ENCODE measurements at regions not wholly inside any gene's neighbourhood (a gene's known extent, or its start where the extent isn't known, plus 50 kb on each side); places are given as distances from the start of the nearest gene placed in this dataset.

DNA sequence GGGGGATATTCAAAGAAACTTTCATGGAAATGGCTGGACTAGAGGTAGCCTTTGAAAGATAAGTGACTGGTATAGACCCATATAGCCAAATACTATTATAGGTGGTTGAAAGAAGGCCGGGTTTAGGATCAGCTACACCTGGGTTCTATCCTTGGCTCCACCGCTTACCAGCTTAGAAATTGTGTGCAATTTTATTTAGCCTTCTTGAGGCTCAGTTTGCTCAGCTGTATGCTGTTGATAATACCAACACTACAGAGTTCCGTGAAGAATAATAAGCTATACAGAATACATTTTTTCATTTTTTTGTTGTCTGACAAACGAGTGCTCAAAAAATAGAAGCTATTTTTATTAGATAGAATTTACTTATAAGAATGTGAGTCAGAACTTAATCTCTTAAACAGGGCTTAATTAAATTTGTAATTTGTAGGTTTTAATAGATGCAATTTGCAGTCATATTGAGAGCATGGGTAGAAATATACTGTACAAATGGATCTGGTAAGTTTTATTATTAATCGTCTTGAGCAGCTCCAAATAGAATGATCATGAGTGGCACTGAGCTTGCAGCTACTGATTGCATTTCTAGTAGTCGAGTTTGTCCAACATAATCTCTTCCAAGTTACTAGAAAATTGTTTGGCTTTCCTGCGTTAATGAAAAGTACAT, 164.3 kb upstream of the PHYHIPL start:
- H3K36me3 ChIP-seq (ENCODE audit: control insufficient read depth, insufficient read depth, low read length), result no peaks in the 10 kb centered on the region

DNA sequence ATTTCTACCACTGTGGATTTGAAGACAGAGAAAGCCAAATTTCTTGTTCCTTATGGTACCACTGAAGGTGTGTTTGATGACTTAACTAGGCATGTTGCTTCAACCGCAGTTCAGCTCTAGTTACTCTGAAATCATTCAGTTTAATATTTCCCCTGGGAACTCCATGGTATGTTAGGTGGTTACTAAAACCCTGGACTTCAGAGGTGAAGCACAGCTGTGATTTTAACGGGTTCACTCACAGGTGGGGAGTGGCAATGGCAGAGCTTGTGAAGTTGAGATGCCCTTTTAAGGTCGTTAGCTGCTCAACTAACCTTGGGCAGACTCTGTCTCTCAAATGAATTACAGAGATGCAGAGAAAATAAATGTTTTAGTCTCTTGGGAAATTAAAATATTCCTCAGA, 163.6 kb upstream of the PHYHIPL start:
- no peaks in the 10 kb centered on the region for H3K27me3 ChIP-seq (replicated peaks; ENCODE audit: control insufficient read depth, insufficient read depth, low read length)

More for the DNA sequence above, 164.3 kb upstream of the PHYHIPL start:
- TF ChIP-seq, protein P1, sequence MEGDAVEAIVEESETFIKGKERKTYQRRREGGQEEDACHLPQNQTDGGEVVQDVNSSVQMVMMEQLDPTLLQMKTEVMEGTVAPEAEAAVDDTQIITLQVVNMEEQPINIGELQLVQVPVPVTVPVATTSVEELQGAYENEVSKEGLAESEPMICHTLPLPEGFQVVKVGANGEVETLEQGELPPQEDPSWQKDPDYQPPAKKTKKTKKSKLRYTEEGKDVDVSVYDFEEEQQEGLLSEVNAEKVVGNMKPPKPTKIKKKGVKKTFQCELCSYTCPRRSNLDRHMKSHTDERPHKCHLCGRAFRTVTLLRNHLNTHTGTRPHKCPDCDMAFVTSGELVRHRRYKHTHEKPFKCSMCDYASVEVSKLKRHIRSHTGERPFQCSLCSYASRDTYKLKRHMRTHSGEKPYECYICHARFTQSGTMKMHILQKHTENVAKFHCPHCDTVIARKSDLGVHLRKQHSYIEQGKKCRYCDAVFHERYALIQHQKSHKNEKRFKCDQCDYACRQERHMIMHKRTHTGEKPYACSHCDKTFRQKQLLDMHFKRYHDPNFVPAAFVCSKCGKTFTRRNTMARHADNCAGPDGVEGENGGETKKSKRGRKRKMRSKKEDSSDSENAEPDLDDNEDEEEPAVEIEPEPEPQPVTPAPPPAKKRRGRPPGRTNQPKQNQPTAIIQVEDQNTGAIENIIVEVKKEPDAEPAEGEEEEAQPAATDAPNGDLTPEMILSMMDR (IDR thresholded peaks at IDR 0.05; ENCODE audit: insufficient read depth, low read length, poor library complexity, severe bottlenecking), result no peak
- no peak for DNase-seq (ENCODE audit: extremely low read depth, insufficient read length)
- no peak overlapping the region for H3K4me3 ChIP-seq (replicated peaks; ENCODE audit: low read depth, low read length)
- no peaks in the 10 kb centered on the region for H3K27me3 ChIP-seq (replicated peaks; ENCODE audit: control insufficient read depth, insufficient read depth, low read length)

DNA sequence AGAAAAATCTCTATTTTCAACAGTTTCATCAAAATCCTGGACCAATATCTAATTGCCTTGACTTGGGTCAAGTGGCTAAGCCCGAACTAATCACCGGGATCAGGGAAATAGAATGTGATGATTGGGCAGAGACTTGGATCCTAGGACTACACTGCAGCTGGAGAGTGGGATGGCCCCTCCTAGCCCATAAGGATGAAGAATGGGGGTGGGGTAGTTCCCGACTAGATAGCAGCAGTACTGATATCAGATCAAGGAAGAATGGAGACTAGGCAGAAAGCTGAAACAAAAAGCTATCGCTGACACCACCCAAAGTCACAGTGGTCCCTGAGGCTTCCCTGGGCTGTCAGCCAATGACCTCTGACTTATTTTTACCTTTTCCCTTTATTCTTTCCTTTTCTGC, 160.4 kb upstream of the PHYHIPL start:
- TF ChIP-seq, protein P1 (IDR thresholded peaks at IDR 0.05; ENCODE audit: insufficient read depth, low read length, poor library complexity, severe bottlenecking), result no peak
- Histone ChIP-seq H3K27me3 (replicated peaks; ENCODE audit: control insufficient read depth, insufficient read depth, low read length) (no peaks in the 10 kb centered on the region), H3K36me3 (ENCODE audit: control insufficient read depth, insufficient read depth, low read length) (no peaks in the 10 kb centered on the region), H3K4me3 (replicated peaks; ENCODE audit: low read depth, low read length) (no peak overlapping the region)
- DNase-seq (ENCODE audit: extremely low read depth, insufficient read length), result no peak

More for the DNA sequence above, 163.6 kb upstream of the PHYHIPL start:
- Histone ChIP-seq H3K4me3 (replicated peaks; ENCODE audit: low read depth, low read length) (no peak overlapping the region), H3K36me3 (ENCODE audit: control insufficient read depth, insufficient read depth, low read length) (no peaks in the 10 kb centered on the region)
- DNase-seq (ENCODE audit: extremely low read depth, insufficient read length), result no peak
- TF ChIP-seq, protein P1 (IDR thresholded peaks at IDR 0.05; ENCODE audit: insufficient read depth, low read length, poor library complexity, severe bottlenecking), result no peak

DNA sequence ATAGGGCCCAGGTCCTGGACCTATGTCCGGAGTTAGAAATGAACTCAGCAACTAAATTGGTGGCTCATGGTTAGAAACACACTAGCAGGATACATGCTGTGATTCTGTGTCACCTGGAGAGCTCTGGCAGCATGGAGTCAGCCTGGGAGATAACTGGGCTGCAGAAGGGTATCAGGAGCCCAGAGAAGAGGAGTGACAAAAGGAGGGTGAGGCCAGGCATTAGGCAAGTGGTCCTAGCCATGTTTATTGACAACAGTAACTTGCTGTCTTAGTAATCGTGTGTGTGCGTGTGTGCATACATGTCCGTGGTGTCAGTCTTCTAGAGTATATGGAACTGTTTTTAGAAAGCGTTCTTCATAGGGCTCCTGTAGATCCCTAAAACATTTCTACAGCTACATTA, 157.5 kb upstream of the PHYHIPL start:
- Histone ChIP-seq H3K4me3 (replicated peaks; ENCODE audit: low read depth, low read length) (no peak overlapping the region), H3K27me3 (replicated peaks; ENCODE audit: control insufficient read depth, insufficient read depth, low read length) (no peaks in the 10 kb centered on the region), H3K36me3 (ENCODE audit: control insufficient read depth, insufficient read depth, low read length) (no peaks in the 10 kb centered on the region)
- no peak for DNase-seq (ENCODE audit: extremely low read depth, insufficient read length)
- TF ChIP-seq, protein P1 (IDR thresholded peaks at IDR 0.05; ENCODE audit: insufficient read depth, low read length, poor library complexity, severe bottlenecking), result no peak

DNA sequence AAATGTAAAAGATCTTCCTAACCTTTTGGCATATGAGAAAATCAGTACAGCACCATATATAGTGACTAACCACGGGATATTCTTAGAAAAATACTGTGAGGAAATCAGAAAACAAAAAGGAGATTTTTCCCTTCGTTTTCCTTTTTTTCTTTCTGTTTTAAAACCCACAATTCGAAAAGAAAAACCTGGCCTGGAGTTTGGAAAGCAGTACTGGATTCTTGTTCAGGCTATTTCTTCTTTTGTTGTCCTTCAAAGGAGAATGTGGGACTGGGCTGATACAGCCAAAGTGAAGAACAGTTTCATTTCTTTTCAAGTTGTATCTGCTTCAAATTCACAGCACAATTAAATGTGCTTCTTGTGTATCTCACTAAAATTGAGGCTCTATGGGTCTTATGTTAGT, 156.8 kb upstream of the PHYHIPL start:
- Histone ChIP-seq H3K4me3 (replicated peaks; ENCODE audit: low read depth, low read length) (no peak overlapping the region), H3K36me3 (ENCODE audit: control insufficient read depth, insufficient read depth, low read length) (no peaks in the 10 kb centered on the region), H3K27me3 (replicated peaks; ENCODE audit: control insufficient read depth, insufficient read depth, low read length) (no peaks in the 10 kb centered on the region)
- DNase-seq (ENCODE audit: extremely low read depth, insufficient read length), result no peak
- TF ChIP-seq, protein P1 (IDR thresholded peaks at IDR 0.05; ENCODE audit: insufficient read depth, low read length, poor library complexity, severe bottlenecking), result no peak

DNA sequence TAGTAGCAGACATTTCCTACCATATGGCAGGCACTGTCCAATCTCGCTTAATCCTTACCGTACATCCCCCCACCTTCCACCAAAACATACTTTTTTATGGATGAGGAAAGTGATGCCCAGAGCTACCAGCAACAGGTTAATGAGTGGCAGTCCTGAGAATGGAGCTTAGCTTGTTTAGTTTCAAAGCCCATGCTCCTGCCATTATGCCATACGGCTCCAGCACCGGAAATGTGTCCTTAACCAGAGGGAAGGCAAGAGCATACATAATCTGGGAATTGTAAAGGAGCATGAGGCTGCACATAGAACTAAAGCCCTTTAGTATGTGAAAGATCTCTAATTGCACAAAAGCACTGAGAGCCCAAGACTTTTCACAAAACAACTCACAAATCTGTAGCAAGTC, 155.9 kb upstream of the PHYHIPL start:
- TF ChIP-seq, protein P1 (IDR thresholded peaks at IDR 0.05; ENCODE audit: insufficient read depth, low read length, poor library complexity, severe bottlenecking), result no peak
- H3K4me3 ChIP-seq (replicated peaks; ENCODE audit: low read depth, low read length), result no peak overlapping the region
- DNase-seq (ENCODE audit: extremely low read depth, insufficient read length), result no peak
- H3K27me3 ChIP-seq (replicated peaks; ENCODE audit: control insufficient read depth, insufficient read depth, low read length), result no peaks in the 10 kb centered on the region
- no peaks in the 10 kb centered on the region for H3K36me3 ChIP-seq (ENCODE audit: control insufficient read depth, insufficient read depth, low read length)

All from GM06990 (cell line).